Inflammatory macrophage treated with lipopolysaccharide for 4 hours (primary cell): ENCODE measurements at regions not wholly inside any gene's neighbourhood (a gene's known extent, or its start where the extent isn't known, plus 50 kb on each side); places are given as distances from the start of the nearest gene placed in this dataset.
A peak's percentile ranks its signal among the peaks of the same experiment; 100 is the strongest.
"Not testable (repeated sequence)": the region's sequence is repeated elsewhere in the genome, so short reads cannot be mapped to it uniquely, and the experiment has no call there.

Experiments
- DNase-seq: peaks from one replicate; pipeline ENCODE4 v3.0.0-alpha.2; 2020

DNA sequence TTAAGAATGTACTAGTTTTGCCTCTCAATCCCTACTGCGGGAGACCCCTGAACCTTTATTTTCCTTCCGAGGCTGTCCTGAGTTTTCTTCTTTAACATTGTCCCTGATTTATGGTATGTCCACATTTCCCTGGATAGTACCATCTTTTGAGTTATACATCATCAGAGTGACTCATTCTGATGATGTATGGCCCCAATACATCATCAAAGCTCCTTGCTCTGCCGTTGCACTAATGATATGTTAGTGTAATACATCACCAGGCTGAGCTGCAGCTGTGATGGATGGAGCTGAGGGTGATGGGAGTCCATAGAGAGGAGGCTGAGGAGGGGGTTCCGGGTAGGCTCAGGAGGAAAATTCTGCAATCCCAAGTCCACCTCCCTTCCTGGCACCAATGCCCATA lies 986.5 kb downstream of the KCNMA1 start:
- DNase-seq = no peak

DNA sequence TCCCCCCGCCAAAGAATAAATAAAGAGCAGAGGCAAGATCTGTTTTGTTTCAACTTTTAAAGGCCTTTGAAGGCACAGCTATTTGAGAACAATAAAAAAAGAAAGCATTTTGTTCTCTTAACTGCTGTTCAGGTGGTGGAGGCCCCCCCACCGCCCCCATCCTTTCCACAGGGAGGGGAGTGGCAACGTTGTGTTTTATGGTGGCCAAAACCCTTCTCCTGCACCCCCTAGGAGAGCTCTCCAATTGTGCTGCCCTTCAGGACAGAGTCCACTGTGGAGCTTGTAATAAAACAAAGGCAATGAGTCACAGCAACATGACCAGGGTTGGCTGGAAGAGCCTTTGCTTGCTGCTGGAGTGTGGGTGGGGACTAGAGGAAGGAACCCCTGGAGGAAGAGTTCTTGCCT lies 987.9 kb downstream of the KCNMA1 start:
- DNase-seq = peak; percentile 62

GRCh38 chr10:76649254-76649653 lies 988.4 kb downstream of the KCNMA1 start:
- DNase-seq = no peak

- DNase-seq = no peak
Measured at GRCh38 chr10:76647301-76647700, 990.3 kb downstream of the KCNMA1 start.

DNA sequence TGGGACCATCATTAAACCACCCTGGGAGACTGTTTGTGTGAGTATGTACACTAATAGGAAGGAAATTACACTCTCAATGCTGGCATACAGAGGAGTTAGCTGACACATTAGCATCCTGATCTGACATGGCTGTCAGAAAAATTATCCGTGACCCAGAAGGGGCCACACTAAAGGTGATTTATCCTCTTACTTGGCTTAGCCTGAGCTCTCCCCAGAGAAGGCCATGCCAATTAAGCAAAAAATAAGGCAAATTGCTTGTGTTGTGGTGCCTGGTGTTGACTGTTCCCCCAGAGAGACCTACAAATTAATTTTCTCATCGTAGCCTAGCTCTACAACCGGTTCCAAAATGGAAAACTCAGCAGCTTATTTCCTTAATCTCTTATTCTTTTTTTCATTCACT lies 992.3 kb downstream of the KCNMA1 start:
- no peak for DNase-seq

- no peak for DNase-seq
Measured at GRCh38 chr10:76644476-76644875, 993.1 kb downstream of the KCNMA1 start.

DNA sequence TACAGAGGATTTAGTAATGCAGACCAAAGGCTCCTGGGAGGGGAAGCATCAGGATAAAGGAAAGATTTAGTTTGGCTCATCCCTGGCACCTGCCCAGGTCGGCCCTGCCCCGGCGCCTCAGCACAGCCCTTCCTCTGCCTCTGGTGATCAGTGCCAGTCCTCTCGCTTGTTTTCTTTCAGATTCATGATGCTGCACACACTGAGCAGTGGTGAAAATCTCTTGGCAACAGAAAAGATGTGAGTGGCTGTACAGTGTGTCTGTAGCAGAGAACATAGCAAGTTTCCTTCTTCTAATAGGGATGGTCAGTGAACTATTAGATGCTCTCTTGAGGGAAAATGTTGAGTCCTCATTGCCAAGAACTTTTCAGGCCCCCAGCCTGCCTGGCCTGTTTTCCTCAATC lies 994.1 kb downstream of the KCNMA1 start:
- DNase-seq = no peak

GRCh38 chr10:76642358-76642757 lies 995.2 kb downstream of the KCNMA1 start:
- DNase-seq = no peak

- no peak for DNase-seq
Measured at GRCh38 chr10:76641215-76641614, 996.4 kb downstream of the KCNMA1 start.

GRCh38 chr10:76640806-76641205 lies 996.8 kb downstream of the KCNMA1 start:
- DNase-seq = no peak

- DNase-seq = no peak
Measured at GRCh38 chr10:76632767-76633051, 1004.9 kb downstream of the KCNMA1 start.

GRCh38 chr10:76631884-76632766 lies 1005.5 kb downstream of the KCNMA1 start:
- DNase-seq = no peak

- DNase-seq = no peak
Measured at GRCh38 chr10:76631036-76631670, 1006.5 kb downstream of the KCNMA1 start.

DNA sequence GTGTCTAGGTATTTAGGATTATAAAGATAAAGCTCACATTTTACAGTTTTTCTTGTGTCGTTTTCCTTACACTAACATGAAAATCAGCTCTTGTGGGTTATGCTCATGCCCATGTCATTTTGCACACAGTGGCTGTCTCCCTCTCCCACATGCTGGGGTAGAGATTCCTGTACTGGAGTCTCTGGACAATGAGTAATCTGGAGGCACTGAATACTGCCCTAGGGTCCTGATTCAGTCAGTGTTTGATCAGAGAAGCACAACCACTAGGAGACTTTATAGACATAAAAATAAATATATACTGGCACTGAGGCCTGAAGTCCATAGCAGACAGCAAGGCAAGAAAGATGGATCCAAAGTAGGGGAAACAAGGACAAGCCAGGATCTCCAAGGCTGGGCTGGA lies 1008.8 kb downstream of the KCNMA1 start:
- no peak for DNase-seq

DNA sequence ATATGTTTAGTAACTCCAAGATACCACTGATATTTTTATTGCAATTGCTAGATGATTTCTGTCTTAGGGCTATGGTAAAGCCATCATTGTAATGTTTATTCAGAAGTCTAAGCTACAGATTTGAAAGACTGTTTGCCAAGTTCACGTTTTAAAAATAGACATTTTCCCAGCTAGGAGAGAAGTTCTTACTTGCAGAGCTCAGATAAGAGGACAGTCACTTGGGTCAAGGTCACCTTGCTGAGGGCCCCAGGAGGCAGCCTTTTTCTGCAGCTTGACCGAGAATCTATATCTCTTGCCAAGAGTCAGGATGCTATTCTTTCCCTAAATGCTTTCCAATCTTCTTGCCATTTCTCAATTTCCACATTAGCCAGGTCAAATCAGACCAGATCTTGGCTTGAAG lies 1011.2 kb downstream of the KCNMA1 start:
- DNase-seq = no peak

DNA sequence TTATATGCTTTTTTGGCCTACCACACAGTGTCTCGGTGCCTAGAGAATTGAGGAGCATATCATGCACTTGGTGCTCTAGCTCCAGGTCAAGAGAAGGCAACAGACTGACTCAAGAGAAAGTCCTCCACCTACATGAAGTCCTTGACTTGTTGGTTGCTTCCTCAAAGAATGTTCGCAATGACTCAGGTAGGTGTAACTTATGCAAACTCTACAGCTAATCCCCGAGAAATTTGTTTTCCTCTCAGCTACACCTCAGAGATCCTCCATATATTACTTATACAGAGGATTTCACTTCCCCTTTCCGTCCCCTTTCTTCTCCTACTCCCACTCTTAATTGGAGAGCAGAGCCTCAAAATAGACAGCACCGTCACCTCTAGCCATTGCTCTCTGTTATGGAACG lies 1013.1 kb downstream of the KCNMA1 start:
- DNase-seq = peak; percentile 28

- no peak for DNase-seq
Measured at GRCh38 chr10:76621886-76622620, 1015.6 kb downstream of the KCNMA1 start.

DNA sequence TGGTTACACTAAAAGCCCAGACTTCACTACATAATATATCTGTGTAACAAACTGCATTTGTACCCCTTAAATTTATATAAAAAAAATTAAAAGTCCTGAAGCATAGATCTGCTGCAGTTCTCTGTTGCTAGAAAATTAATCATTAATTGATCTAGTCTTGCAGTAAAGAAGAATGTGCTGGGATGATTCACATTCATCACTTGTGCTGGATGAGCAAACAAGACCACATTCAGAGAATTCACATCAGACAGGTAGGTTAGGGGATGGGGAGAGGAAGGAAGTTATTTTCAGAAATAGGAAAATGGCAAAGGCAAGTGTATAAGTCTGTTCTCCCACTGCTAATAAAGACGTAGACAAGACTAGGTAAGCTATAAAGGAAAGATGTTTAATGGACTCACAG lies 1019.0 kb downstream of the KCNMA1 start:
- no peak for DNase-seq

DNA sequence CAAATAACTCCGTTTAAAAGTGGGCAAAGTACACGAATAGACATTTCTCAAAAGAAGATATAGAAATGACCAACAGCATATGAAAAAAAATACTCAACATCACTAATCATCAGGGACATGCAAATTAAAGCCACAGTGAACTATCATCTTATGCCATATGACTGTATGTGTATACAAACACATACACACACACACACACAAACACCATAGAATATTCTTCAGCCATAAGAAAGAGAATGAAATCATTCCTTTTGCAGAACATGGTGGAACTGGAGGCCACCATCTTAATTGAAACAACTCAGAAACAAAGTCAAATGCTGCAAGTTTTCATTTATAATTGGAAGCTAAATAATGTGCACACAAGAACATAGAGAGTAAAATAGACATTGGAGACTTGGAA lies 1019.4 kb downstream of the KCNMA1 start:
- no peak for DNase-seq

GRCh38 chr10:76616666-76617065 lies 1020.9 kb downstream of the KCNMA1 start:
- not testable (repeated sequence) for DNase-seq

GRCh38 chr10:76615049-76615448 lies 1022.6 kb downstream of the KCNMA1 start:
- no peak for DNase-seq
